Common myeloid progenitor, CD34-positive (primary cell): ENCODE measurements at regions not wholly inside any gene's neighbourhood (a gene's known extent, or its start where the extent isn't known, plus 50 kb on each side); places are given as distances from the start of the nearest gene placed in this dataset.

Experiments used
- CTCF ChIA-PET: fragments of 350-600 bp; sonication (Branson Sonifier 250); formaldehyde crosslinking; loops from one replicate; lab custom pipeline; 2021; ENCODE audit warnings: antibody characterized with exemption; lab: Charles Lee
- POLR2A ChIA-PET: fragments of 350-600 bp; sonication (Branson Sonifier 250); formaldehyde crosslinking; loops from one replicate; lab custom pipeline; 2021; ENCODE audit warnings: antibody characterized with exemption; lab: Charles Lee
- DNase-seq, 3 donors: peaks; one replicate each; pipeline versions ENCODE4 v3.0.0 to v3.0.0-alpha.2; 2013
- H3K27ac ChIP-seq, 2 experiments: 1 replicate in 1 of 2; 2 replicates in 1 of 2; pipeline ENCODE4 v1.7.0; 2013; ENCODE audit warnings: inconsistent platforms in 2 of 2, low read length in 2 of 2, mild to moderate bottlenecking in 2 of 2, low read depth in 1 of 2, moderate library complexity in 1 of 2; ENCODE audit not compliant: severe bottlenecking in 2 of 2, insufficient read depth in 1 of 2, poor library complexity in 1 of 2
- H3K27me3 ChIP-seq, 5 experiments: replicated peaks in 2 of 5; 1 replicate in 3 of 5; 2 replicates in 2 of 5; pipeline versions ENCODE4 v1.6.1 to v1.7.0; 2013; ENCODE audit warnings: low read length in 4 of 5, mild to moderate bottlenecking in 2 of 5, moderate library complexity in 2 of 5, inconsistent platforms in 1 of 5; ENCODE audit not compliant: insufficient read depth in 5 of 5, control insufficient read depth in 4 of 5
- H3K36me3 ChIP-seq, 4 experiments: 1 replicate in 2 of 4; 2 replicates in 2 of 4; pipeline versions ENCODE4 v1.6.1 to v1.7.0; 2013; ENCODE audit warnings: low read length in 3 of 4, control low read depth in 1 of 4, mild to moderate bottlenecking in 1 of 4; ENCODE audit not compliant: control insufficient read depth in 4 of 4, insufficient read depth in 4 of 4
- H3K4me1 ChIP-seq, 4 experiments: 1 replicate in 3 of 4; 2 replicates in 1 of 4; pipeline versions ENCODE4 v1.6.1 to v1.7.1; 2013; ENCODE audit warnings: low read length in 3 of 4, mild to moderate bottlenecking in 3 of 4, control low read depth in 1 of 4, inconsistent platforms in 1 of 4, moderate library complexity in 1 of 4; ENCODE audit not compliant: control insufficient read depth in 4 of 4, insufficient read depth in 4 of 4; ENCODE audit errors: control extremely low read depth in 1 of 4
- H3K4me3 ChIP-seq, 7 experiments: 1 replicate in 4 of 7; 2 replicates in 3 of 7; pipeline versions ENCODE4 v1.5.1 to v1.7.0; 2013; ENCODE audit warnings: mild to moderate bottlenecking in 7 of 7, low read length in 6 of 7, moderate library complexity in 6 of 7, inconsistent platforms in 2 of 7, low read depth in 2 of 7, control low read depth in 1 of 7; ENCODE audit not compliant: insufficient read depth in 4 of 7, control insufficient read depth in 1 of 7; ENCODE audit errors: extremely low read depth in 1 of 7
- H3K9me3 ChIP-seq, 5 experiments: 1 replicate in 4 of 5; 2 replicates in 1 of 5; pipeline versions ENCODE4 v1.6.1 to v1.7.1; 2013; ENCODE audit warnings: low read length in 4 of 5, mild to moderate bottlenecking in 2 of 5, inconsistent platforms in 1 of 5, low read depth in 1 of 5, moderate library complexity in 1 of 5; ENCODE audit not compliant: control insufficient read depth in 4 of 5, insufficient read depth in 2 of 5; ENCODE audit errors: control extremely low read depth in 1 of 5
- WGBS: methylation state at CpG from one replicate; pipeline ENCODE4 v1.1.5; 2013; ENCODE audit not compliant: insufficient coverage; 5-methylcytosine and 5-hydroxymethylcytosine counted together

- peaks cover 0 to 3% (median 0%) of the 10 kb centered on the region in 5 experiments for H3K27me3 ChIP-seq
- DNase-seq: no peak
- H3K4me1 ChIP-seq: no peaks in the 10 kb centered on the region
- no peak overlapping the region for H3K27ac ChIP-seq
- no peaks in the 10 kb centered on the region for H3K36me3 ChIP-seq
- H3K9me3 ChIP-seq: peaks cover 0 to 2% (median 0%) of the 10 kb centered on the region in 5 experiments
- no peak overlapping the region for H3K4me3 ChIP-seq
- 79% methylated on average over 4 of the region's 4 CpGs for WGBS
- ChIA-PET CTCF (no interaction called here), POLR2A (no interaction called here)
Measured at GRCh38 chr19:8893419-8893818, 61.2 kb downstream of the MBD3L1 start.

- H3K4me3 ChIP-seq: no peak overlapping the region
- H3K4me1 ChIP-seq: no peaks in the 10 kb centered on the region
- no peaks in the 10 kb centered on the region for H3K36me3 ChIP-seq
- CTCF ChIA-PET: no interaction called here
- no peaks in the 10 kb centered on the region for H3K9me3 ChIP-seq
- POLR2A ChIA-PET: no interaction called here
- no peak for DNase-seq
- no peak overlapping the region for H3K27ac ChIP-seq
- whole genome bisulfite sequencing: 85% methylated on average over 4 of the region's 5 CpGs
- no peaks in the 10 kb centered on the region for H3K27me3 ChIP-seq
Measured at GRCh38 chr19:8897106-8897505, 64.9 kb downstream of the MBD3L1 start.

GRCh38 chr19:8899356-8899755, 67.2 kb downstream of the MBD3L1 start:
- no peak overlapping the region for H3K4me3 ChIP-seq
- H3K27ac ChIP-seq: no peak overlapping the region
- ChIA-PET POLR2A (no interaction called here), CTCF (no interaction called here)
- H3K27me3 ChIP-seq: no peaks in the 10 kb centered on the region
- DNase-seq: no peak
- 100% methylated on average over 1 of the region's 2 CpGs for WGBS
- H3K36me3 ChIP-seq: no peaks in the 10 kb centered on the region
- H3K4me1 ChIP-seq: no peaks in the 10 kb centered on the region
- H3K9me3 ChIP-seq: no peaks in the 10 kb centered on the region

- Histone ChIP-seq H3K4me1 (no peaks in the 10 kb centered on the region), H3K27me3 (no peaks in the 10 kb centered on the region), H3K4me3 (no peak overlapping the region), H3K36me3 (no peaks in the 10 kb centered on the region), H3K9me3 (no peaks in the 10 kb centered on the region), H3K27ac (no peak overlapping the region)
- DNase-seq: no peak
- POLR2A ChIA-PET: no interaction called here
- WGBS: 90% methylated on average over 2 of the region's 4 CpGs
- CTCF ChIA-PET: no interaction called here
Measured at GRCh38 chr19:8900421-8900820, 68.2 kb downstream of the MBD3L1 start.

- no peaks in the 10 kb centered on the region for H3K27me3 ChIP-seq
- no peaks in the 10 kb centered on the region for H3K9me3 ChIP-seq
- no peak for DNase-seq
- H3K36me3 ChIP-seq: no peaks in the 10 kb centered on the region
- ChIA-PET POLR2A (no interaction called here), CTCF (no interaction called here)
- 52% methylated on average over 8 of the region's 8 CpGs for WGBS
- H3K4me1 ChIP-seq: no peaks in the 10 kb centered on the region
- no peak overlapping the region for H3K4me3 ChIP-seq
- H3K27ac ChIP-seq: no peak overlapping the region
Measured at GRCh38 chr19:8902520-8902919, 70.3 kb downstream of the MBD3L1 start.

- H3K27me3 ChIP-seq: no peaks in the 10 kb centered on the region
- H3K9me3 ChIP-seq: no peaks in the 10 kb centered on the region
- CTCF ChIA-PET: no interaction called here
- WGBS: no CpG with 5 or more reads among the region's 1 CpG
- POLR2A ChIA-PET: no interaction called here
- H3K36me3 ChIP-seq: no peaks in the 10 kb centered on the region
- DNase-seq: no peak
- no peaks in the 10 kb centered on the region for H3K4me1 ChIP-seq
- H3K4me3 ChIP-seq: no peak overlapping the region
- no peak overlapping the region for H3K27ac ChIP-seq
Measured at GRCh38 chr19:8904597-8904996, 72.4 kb downstream of the MBD3L1 start.

- Histone ChIP-seq H3K36me3 (no peaks in the 10 kb centered on the region), H3K27ac (no peak overlapping the region), H3K27me3 (no peaks in the 10 kb centered on the region), H3K9me3 (peaks cover 0 to 1% (median 0%) of the 10 kb centered on the region in 5 experiments), H3K4me3 (no peak overlapping the region), H3K4me1 (no peaks in the 10 kb centered on the region)
- 86% methylated on average over 2 of the region's 2 CpGs for WGBS
- no peak for DNase-seq
- CTCF ChIA-PET: no interaction called here
- POLR2A ChIA-PET: no interaction called here
Measured at GRCh38 chr19:8905342-8905741, 73.2 kb downstream of the MBD3L1 start.
